Type B pancreatic cell (in vitro differentiated cells): ENCODE measurements at regions not wholly inside any gene's neighbourhood (a gene's known extent, or its start where the extent isn't known, plus 50 kb on each side); places are given as distances from the start of the nearest gene placed in this dataset.
"Not testable (repeated sequence)": the region's sequence is repeated elsewhere in the genome, so short reads cannot be mapped to it uniquely, and the experiment has no call there.

Experiments
- DNase-seq: peaks from one replicate; pipeline ENCODE4 v3.0.0; 2021; ENCODE audit warnings: mixed read lengths; ENCODE audit not compliant: unreplicated experiment; ENCODE audit errors: extremely low spot score
- H3K27ac Mint-ChIP-seq: 2 replicates; pipeline ENCODE4 v1.8.0; 2021; ENCODE audit warnings: mild to moderate bottlenecking, mixed read lengths
- H3K27me3 Mint-ChIP-seq: 2 replicates; pipeline ENCODE4 v1.8.0; 2021; ENCODE audit warnings: mixed read lengths
- H3K36me3 Mint-ChIP-seq: 2 replicates; pipeline ENCODE4 v1.8.0; 2021; ENCODE audit warnings: mixed read lengths
- H3K4me1 Mint-ChIP-seq: one replicate; pipeline ENCODE4 v1.8.0; 2021; ENCODE audit warnings: mixed read lengths; ENCODE audit not compliant: unreplicated experiment
- H3K4me3 Mint-ChIP-seq: 2 replicates; pipeline ENCODE4 v1.8.0; 2021; ENCODE audit warnings: mild to moderate bottlenecking, mixed read lengths
- H3K9me3 Mint-ChIP-seq: 2 replicates; pipeline ENCODE4 v1.8.0; 2021; ENCODE audit warnings: mixed read lengths
- CTCF ChIP-seq: fragments of 200-600 bp; sonication (generic); conservative IDR thresholded peaks from 2 replicates; pipeline ENCODE4 v1.5.0; 2021; ENCODE audit warnings: antibody characterized with exemption, mild to moderate bottlenecking

- H3K27ac Mint-ChIP-seq, result no peak overlapping the region
- no peak for DNase-seq
- no peaks in the 10 kb centered on the region for H3K4me1 Mint-ChIP-seq
- TF ChIP-seq CTCF, result no peak
- H3K36me3 Mint-ChIP-seq, result no peaks in the 10 kb centered on the region
- H3K9me3 Mint-ChIP-seq, result peaks cover 9% of the 10 kb centered on the region
- H3K4me3 Mint-ChIP-seq, result no peak overlapping the region
- H3K27me3 Mint-ChIP-seq, result no peaks in the 10 kb centered on the region
These were observed 499.7 kb upstream of the SEMA3D start for GRCh38 chr7:85686401-85687181.

- Mint-ChIP-seq H3K4me1 (no peaks in the 10 kb centered on the region), H3K4me3 (no peak overlapping the region), H3K9me3 (peaks cover 9% of the 10 kb centered on the region), H3K36me3 (no peaks in the 10 kb centered on the region), H3K27ac (no peak overlapping the region), H3K27me3 (no peaks in the 10 kb centered on the region)
- no peak for TF ChIP-seq CTCF
- DNase-seq, result no peak
These were observed 499.0 kb upstream of the SEMA3D start for GRCh38 chr7:85685901-85686300.

- Mint-ChIP-seq H3K4me1 (no peaks in the 10 kb centered on the region), H3K36me3 (no peaks in the 10 kb centered on the region), H3K27ac (no peak overlapping the region), H3K27me3 (no peaks in the 10 kb centered on the region), H3K4me3 (no peak overlapping the region), H3K9me3 (peaks cover 9% of the 10 kb centered on the region)
- DNase-seq, result no peak
- TF ChIP-seq CTCF, result no peak
These were observed 496.2 kb upstream of the SEMA3D start for GRCh38 chr7:85682833-85683620.

- no peaks in the 10 kb centered on the region for H3K27me3 Mint-ChIP-seq
- no peaks in the 10 kb centered on the region for H3K36me3 Mint-ChIP-seq
- no peak for DNase-seq
These were observed 494.4 kb upstream of the SEMA3D start for GRCh38 chr7:85681241-85681640.

GRCh38 chr7:85675093-85675492, 488.2 kb upstream of the SEMA3D start:
- not testable (repeated sequence) for H3K9me3 Mint-ChIP-seq, DNase-seq, H3K27ac Mint-ChIP-seq, H3K4me1 Mint-ChIP-seq, H3K27me3 Mint-ChIP-seq, H3K4me3 Mint-ChIP-seq, H3K36me3 Mint-ChIP-seq

More at GRCh38 chr7:85681241-85681640, 494.4 kb upstream of the SEMA3D start:
- H3K9me3 Mint-ChIP-seq, result peaks cover 4% of the 10 kb centered on the region
- no peak overlapping the region for H3K4me3 Mint-ChIP-seq
- no peaks in the 10 kb centered on the region for H3K4me1 Mint-ChIP-seq
- no peak for TF ChIP-seq CTCF
- H3K27ac Mint-ChIP-seq, result no peak overlapping the region

GRCh38 chr7:85673876-85674275, 487.0 kb upstream of the SEMA3D start:
- Mint-ChIP-seq H3K4me1 (no peaks in the 10 kb centered on the region), H3K27me3 (no peaks in the 10 kb centered on the region), H3K36me3 (no peaks in the 10 kb centered on the region), H3K4me3 (no peak overlapping the region), H3K27ac (no peak overlapping the region), H3K9me3 (peaks cover 3% of the 10 kb centered on the region)
- no peak for DNase-seq
- no peak for TF ChIP-seq CTCF
